GM12878 (cell line): ENCODE measurements at regions not wholly inside any gene's neighbourhood (a gene's known extent, or its start where the extent isn't known, plus 50 kb on each side); places are given as distances from the start of the nearest gene placed in this dataset.

ENCODE experiments used
- ATAC-seq: fragments of 200-7000 bp; cut with Tn5 transposase; 3 replicates; pipeline ENCODE4 v1.9.1; 2020; ENCODE audit warnings: mild to moderate bottlenecking, moderate library complexity
- BruUV-seq: library from RNA; stranded (reverse); fragments of 400-500 nt; replicated peaks from 2 replicates; lab custom pipeline; 2021; lab: Mats Ljungman, UMichigan
- CTCF ChIA-PET: fragments of 300-600 bp; sonication (Branson Sonifier 250); formaldehyde crosslinking; extraction: SDS; loops from one replicate; lab custom pipeline; 2021; ENCODE audit warnings: inconsistent platforms; lab: Yijun Ruan, JAX
- POLR2A ChIA-PET: fragments of 350-600 bp; formaldehyde crosslinking; extraction: SDS; loops from one replicate; lab custom pipeline; 2021; ENCODE audit warnings: inconsistent platforms; lab: Charles Lee
- RAD21 ChIA-PET: fragments of 300-600 bp; sonication (Branson Sonifier 250); formaldehyde crosslinking; loops from one replicate; lab custom pipeline; 2023; ENCODE audit warnings: antibody characterized with exemption; ENCODE audit not compliant: unreplicated experiment; lab: Charles Lee
- SMC1A ChIA-PET: fragments of 300-600 bp; sonication (Branson Sonifier 250); formaldehyde crosslinking; loops from one replicate; lab custom pipeline; 2023; ENCODE audit not compliant: unreplicated experiment, uncharacterized antibody; lab: Charles Lee
- DNase-seq: peaks from one replicate; pipeline ENCODE4 v3.0.0-alpha.2; 2011; ENCODE audit warnings: low read depth, low spot score
- FAIRE-seq: peaks from 3 replicates; lab custom pipeline; 2011; peaks lifted over from hg19 to GRCh38; lab: Jason Lieb, UNC
- H2AFZ ChIP-seq: 2 replicates; pipeline ENCODE4 v1.6.0; 2011; ENCODE audit warnings: low read depth, low read length, control low read depth; ENCODE audit not compliant: control insufficient read depth
- H3K27ac ChIP-seq: 2 replicates; pipeline ENCODE4 v1.5.1; 2011; ENCODE audit warnings: control low read depth; ENCODE audit not compliant: control insufficient read depth, insufficient read depth
- H3K27me3 ChIP-seq, 2 experiments: replicated peaks in 1 of 2; 2 replicates each; pipeline versions ENCODE4 v1.6.0 to v1.6.1; 2011; ENCODE audit warnings: low read length in 1 of 2; ENCODE audit not compliant: control insufficient read depth in 2 of 2, insufficient read depth in 2 of 2
- H3K36me3 ChIP-seq, 2 experiments: 2 replicates each; pipeline ENCODE4 v1.5.1; 2011; ENCODE audit warnings: low read length in 1 of 2; ENCODE audit not compliant: control insufficient read depth in 2 of 2, insufficient read depth in 2 of 2
- H3K4me1 ChIP-seq: 2 replicates; pipeline ENCODE4 v1.6.1; 2011; ENCODE audit warnings: mild to moderate bottlenecking, low read length, moderate library complexity, mixed read lengths; ENCODE audit not compliant: control insufficient read depth, insufficient read depth
- H3K4me2 ChIP-seq: 2 replicates; pipeline ENCODE4 v1.6.0; 2011; ENCODE audit warnings: control low read depth; ENCODE audit not compliant: control insufficient read depth, insufficient read depth
- H3K4me3 ChIP-seq: fragments of 200-600 bp; sonication (generic); 2 replicates; pipeline ENCODE4 v1.5.1; 2016
- H3K79me2 ChIP-seq: 2 replicates; pipeline ENCODE4 v1.6.0; 2011; ENCODE audit warnings: low read length; ENCODE audit not compliant: control insufficient read depth, insufficient read depth
- H3K9ac ChIP-seq: 2 replicates; pipeline ENCODE4 v1.8.0; 2011; ENCODE audit warnings: low read length, control low read depth, mixed read lengths; ENCODE audit not compliant: control insufficient read depth, insufficient read depth
- H3K9me3 ChIP-seq: replicated peaks from 3 replicates; pipeline ENCODE4 v1.5.1; 2011; ENCODE audit warnings: mild to moderate bottlenecking, low read length; ENCODE audit not compliant: control insufficient read depth, insufficient read depth
- H4K20me1 ChIP-seq: 2 replicates; pipeline ENCODE4 v1.6.0; 2011; ENCODE audit not compliant: control insufficient read depth, insufficient read depth
- MEF2B ChIP-seq: fragments of 450-650 bp; IDR thresholded peaks from 2 replicates; pipeline ENCODE4 v1.6.1; 2018; ENCODE audit warnings: mild to moderate bottlenecking, moderate library complexity; ENCODE audit not compliant: partially characterized antibody, poor library complexity, severe bottlenecking
- MYC ChIP-seq: IDR thresholded peaks from 2 replicates; pipeline ENCODE4 v1.6.1; 2011; ENCODE audit warnings: mild to moderate bottlenecking, low read length, moderate library complexity, inconsistent platforms; ENCODE audit not compliant: insufficient read depth, insufficient replicate concordance, insufficient read length, severe bottlenecking
- SMARCA5 ChIP-seq: fragments of 450-650 bp; IDR thresholded peaks from 2 replicates; pipeline ENCODE4 v1.6.1; 2017; ENCODE audit warnings: mild to moderate bottlenecking
- WGBS: methylation state at CpG from one replicate; pipeline ENCODE4 v1.1.6; 2016; ENCODE audit warnings: low lambda C conversion rate; ENCODE audit not compliant: insufficient replicate concordance, insufficient coverage; ENCODE audit errors: missing lambda C conversion rate; 5-methylcytosine and 5-hydroxymethylcytosine counted together
- in situ Hi-C: fragments of 300-500 bp; cut with MboI; formaldehyde crosslinking; loops from 9 replicates; pipeline ENCODE4 v1.14.3; 2018; ENCODE audit warnings: mixed read lengths
- intact Hi-C: fragments of 100-400 bp; cut with micrococcal nuclease; formaldehyde crosslinking; loops from one replicate; pipeline ENCODE4 v1.14.2; 2022; ENCODE audit not compliant: unreplicated experiment
- TF ChIP-seq, protein P1 (sequence below): IDR thresholded peaks from 2 replicates; pipeline ENCODE4 v1.6.1; 2011; ENCODE audit warnings: low read depth, low read length, improper control_type of control experiment, borderline replicate concordance
- TF ChIP-seq, protein P2 (sequence below): fragments of 450-650 bp; IDR thresholded peaks from 2 replicates; pipeline ENCODE4 v1.6.1; 2017; ENCODE audit warnings: mild to moderate bottlenecking, low read depth, inconsistent platforms; ENCODE audit not compliant: poor library complexity, severe bottlenecking

DNA sequence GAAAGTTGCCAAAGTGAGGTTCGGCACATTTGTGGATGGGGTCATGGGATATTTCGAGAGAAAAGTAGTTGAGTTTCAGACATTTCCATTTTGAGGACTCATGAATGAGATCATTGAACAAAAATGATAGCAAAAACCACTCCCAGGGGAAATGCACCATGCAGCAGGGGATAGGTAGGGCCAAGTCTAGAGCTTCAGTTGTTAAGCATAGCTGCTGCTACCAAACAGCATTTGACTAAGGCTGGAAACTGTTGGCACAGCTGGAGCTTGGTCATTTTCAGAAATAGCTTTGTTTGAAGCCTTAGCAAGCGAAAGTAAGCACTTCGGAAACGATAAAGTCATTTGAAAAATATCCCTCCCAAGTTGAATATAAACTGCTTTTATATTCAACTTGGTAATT is 431.8 kb downstream of the SOCS6 start:
- Histone ChIP-seq H3K79me2 (no peaks in the 10 kb centered on the region), H3K4me3 (no peak overlapping the region), H3K4me1 (no peaks in the 10 kb centered on the region), H3K9ac (no peak overlapping the region), H3K36me3 (no peaks in the 10 kb centered on the region), H4K20me1 (no peaks in the 10 kb centered on the region), H3K4me2 (no peak overlapping the region), H3K9me3 (no peaks in the 10 kb centered on the region), H3K27ac (no peak overlapping the region), H2AFZ (no peak overlapping the region), H3K27me3 (no peaks in the 10 kb centered on the region)
- ChIA-PET POLR2A (no interaction called here), RAD21 (no interaction called here), SMC1A (no interaction called here), CTCF (no interaction called here)
- no TSS peak for BruUV-seq
- TF ChIP-seq MYC, result no peak
- TF ChIP-seq SMARCA5, result no peak
- TF ChIP-seq, protein P1, sequence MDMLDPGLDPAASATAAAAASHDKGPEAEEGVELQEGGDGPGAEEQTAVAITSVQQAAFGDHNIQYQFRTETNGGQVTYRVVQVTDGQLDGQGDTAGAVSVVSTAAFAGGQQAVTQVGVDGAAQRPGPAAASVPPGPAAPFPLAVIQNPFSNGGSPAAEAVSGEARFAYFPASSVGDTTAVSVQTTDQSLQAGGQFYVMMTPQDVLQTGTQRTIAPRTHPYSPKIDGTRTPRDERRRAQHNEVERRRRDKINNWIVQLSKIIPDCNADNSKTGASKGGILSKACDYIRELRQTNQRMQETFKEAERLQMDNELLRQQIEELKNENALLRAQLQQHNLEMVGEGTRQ, result no peak
- no peak for TF ChIP-seq MEF2B
- TF ChIP-seq, protein P2, sequence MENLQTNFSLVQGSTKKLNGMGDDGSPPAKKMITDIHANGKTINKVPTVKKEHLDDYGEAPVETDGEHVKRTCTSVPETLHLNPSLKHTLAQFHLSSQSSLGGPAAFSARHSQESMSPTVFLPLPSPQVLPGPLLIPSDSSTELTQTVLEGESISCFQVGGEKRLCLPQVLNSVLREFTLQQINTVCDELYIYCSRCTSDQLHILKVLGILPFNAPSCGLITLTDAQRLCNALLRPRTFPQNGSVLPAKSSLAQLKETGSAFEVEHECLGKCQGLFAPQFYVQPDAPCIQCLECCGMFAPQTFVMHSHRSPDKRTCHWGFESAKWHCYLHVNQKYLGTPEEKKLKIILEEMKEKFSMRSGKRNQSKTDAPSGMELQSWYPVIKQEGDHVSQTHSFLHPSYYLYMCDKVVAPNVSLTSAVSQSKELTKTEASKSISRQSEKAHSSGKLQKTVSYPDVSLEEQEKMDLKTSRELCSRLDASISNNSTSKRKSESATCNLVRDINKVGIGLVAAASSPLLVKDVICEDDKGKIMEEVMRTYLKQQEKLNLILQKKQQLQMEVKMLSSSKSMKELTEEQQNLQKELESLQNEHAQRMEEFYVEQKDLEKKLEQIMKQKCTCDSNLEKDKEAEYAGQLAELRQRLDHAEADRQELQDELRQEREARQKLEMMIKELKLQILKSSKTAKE, result no peak
- DNase-seq, result no peak
- intact Hi-C loops (loop anchor here (1.0 kb wide), 1 partner anchor 18 kb away; no protein-coding TSS in a partner anchor), in situ Hi-C loops (no loop called here)
- 45% methylated on average over 5 of the region's 5 CpGs for WGBS
- no peak for ATAC-seq
- no peak for FAIRE-seq
